ENCODE measurements at regions not wholly inside any gene's neighbourhood (a gene's known extent, or its start where the extent isn't known, plus 50 kb on each side); places are given as distances from the start of the nearest gene placed in this dataset.

GRCh38 chr13:74040200-74040599 lies 94.0 kb downstream of the KLF12 start:
- no peak for DNase-seq

DNA sequence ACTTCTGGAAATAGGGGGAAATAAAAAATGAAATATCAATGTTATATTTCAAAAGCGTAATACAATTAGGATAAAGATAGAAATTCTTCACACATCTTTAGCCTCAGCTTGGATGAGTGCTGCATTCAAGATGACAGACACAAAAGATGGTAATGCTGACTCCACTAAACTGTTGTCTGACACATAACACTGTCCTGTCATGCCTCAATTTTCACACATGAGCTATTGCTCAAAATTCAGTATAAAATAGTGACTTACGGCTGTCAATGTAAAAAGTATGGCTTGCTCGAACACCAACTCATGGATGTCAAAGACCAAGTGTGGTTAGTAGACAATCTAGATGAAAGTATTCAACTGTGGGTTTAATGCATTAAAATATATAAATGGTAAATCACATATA lies 94.5 kb downstream of the KLF12 start:
- DNase-seq = no peak

DNA sequence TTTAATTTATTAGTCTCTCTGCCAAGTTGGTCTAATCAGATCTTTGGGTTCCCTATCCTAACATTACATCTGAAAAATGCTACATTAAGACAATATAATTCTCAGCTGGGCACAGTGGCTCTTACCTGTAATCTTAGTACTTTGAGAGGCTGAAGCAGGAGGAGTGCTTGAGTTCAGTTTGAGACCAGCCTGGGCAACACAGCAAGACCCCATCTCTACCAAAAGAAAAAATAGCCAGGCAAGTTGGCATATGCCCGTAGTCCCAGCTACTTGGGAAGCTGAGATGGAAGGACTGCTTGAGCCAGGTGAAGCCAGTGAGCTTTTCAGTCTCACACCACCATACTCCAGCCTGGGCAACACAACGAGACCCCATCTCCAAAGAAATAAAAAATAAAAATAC lies 95.0 kb downstream of the KLF12 start:
- DNase-seq = no peak

DNA sequence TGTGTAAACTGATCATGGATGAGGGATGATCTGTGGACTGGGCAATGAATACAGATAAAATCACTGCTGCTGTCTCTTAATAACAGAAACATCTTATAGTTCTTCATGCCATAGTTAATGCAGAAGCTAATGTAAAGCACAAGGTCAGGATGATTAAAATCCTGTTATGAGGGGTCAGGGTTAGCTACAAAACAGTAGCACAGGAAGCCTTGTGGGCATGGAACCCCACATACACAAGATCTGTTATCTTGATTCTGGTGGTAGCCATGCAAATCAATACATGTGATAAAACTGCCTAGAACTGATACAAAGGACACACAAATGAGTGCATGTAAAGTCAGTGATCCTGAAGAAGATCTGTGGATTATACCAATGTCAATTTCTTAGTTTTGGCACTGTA lies 96.4 kb downstream of the KLF12 start:
- no peak for DNase-seq

DNA sequence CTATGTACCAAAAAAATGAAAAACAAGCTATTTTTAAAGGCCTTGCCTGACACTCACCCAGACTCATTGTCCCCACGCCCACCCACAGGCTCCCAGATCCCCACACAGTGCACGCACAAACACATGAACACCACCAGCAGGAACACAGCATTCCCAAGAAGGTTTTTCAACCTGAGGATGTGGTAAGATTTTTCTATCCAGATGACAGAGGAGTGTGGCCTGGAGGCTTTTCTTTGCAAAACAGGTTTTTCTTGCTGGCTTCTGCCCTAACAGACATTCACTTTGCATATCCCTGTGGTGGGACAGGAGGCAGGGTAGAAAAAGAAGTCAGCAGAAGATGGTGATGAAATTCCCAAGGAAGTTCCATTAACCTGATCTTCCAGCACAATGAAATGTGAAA lies 97.8 kb downstream of the KLF12 start:
- DNase-seq = no peak

DNA sequence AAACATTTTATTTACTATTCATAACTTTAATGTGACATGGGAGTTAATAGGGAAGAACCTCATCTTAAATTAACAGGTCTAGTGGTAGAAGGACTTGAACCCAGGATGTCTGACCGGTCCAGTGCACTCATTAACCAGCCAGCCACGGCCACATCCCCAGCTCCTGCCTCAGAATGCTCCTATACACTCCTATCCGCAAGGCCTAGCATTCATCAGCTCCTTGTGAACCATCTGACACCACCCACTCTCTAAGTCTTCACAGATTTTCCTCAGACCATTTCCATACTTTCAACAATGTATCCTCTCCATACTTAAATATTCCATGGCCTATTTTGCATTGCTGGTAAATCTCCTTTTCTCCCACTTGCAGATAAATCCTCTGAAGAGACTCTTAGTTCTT lies 98.3 kb downstream of the KLF12 start:
- no peak for DNase-seq

DNA sequence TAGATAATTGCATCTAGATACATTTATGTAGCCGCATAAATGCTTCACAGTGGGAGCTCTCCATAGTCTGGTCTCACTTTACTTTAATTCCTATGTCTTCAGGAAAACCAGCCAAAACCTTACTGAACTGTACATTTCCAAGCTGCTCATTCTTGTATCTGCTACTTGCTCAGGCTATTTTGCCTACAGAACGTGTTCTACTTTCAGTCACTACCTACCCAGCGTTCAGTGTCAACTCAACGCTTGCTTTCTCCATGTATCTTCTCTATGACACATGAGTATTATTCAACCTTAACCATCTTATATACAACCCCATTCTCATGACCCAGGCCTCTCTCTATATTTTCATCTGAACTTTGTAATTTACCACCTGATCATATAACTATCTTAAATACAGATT lies 101.9 kb downstream of the KLF12 start:
- no peak for DNase-seq

- no peak for DNase-seq
Observed at GRCh38 chr13:74027161-74027779, 106.9 kb downstream of the KLF12 start.

- DNase-seq = no peak
Observed at GRCh38 chr13:74026753-74027152, 107.5 kb downstream of the KLF12 start.

DNA sequence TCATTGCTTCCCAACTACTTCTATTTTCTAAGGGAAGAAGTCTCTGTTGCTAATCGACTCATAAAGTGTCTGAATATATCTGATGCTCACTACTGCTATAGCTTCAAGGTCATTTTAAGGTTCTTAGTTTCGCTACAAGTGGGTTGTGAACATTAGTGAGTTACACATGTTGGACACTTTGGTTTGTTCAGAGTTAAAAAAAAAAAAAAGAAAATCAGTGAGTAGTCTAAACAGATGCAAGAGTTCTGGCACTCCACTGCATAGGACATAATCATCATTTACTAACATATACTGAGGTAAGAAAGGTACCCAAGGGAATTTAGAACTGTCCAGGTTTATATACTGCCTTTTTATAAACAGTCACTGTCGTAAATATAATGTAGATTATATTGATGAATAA lies 108.8 kb downstream of the KLF12 start:
- DNase-seq = no peak

- DNase-seq = no peak
Observed at GRCh38 chr13:74024856-74025255, 109.3 kb downstream of the KLF12 start.

DNA sequence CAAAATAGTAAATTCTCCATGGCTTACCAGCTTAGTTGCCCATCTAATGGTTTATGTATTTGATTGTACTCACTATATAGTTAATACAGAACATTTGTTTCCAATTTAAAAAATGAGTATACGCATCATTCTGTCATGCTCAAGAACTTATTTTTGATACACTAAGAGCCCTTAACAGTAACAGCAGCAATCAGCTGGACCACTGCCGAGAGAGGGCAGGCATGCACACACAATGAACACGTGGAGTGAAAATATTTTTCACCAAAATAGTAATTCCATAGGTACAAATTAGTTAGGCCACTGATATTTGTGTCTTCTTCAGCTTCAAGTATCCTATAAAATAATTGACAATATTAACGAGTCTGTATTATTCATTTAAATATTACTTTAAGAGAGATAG lies 109.9 kb downstream of the KLF12 start:
- DNase-seq = no peak

- no peak for DNase-seq
Observed at GRCh38 chr13:74023484-74023883, 110.7 kb downstream of the KLF12 start.

DNA sequence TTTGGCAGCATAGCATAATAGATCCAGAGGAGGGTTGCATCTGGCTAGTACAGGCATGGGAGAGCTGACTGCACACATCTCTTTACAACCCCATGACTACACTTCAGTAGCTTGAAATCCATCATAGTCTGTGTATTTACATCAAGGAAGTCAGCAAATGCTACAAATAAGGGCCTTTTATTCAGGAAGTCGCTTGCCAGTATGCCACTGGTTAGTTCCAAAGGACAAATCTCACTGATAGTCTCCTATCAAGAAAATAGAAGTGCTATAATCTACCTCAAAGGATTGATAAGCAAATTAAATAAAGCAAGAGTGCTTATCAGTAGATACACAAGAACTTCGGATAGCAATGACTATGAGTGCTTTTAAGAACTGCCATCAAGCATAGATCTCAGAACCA lies 112.7 kb downstream of the KLF12 start:
- DNase-seq = no peak

- no peak for DNase-seq
Observed at GRCh38 chr13:74018062-74018431, 116.2 kb downstream of the KLF12 start.

GRCh38 chr13:74017301-74018061 lies 116.7 kb downstream of the KLF12 start:
- DNase-seq = no peak

DNA sequence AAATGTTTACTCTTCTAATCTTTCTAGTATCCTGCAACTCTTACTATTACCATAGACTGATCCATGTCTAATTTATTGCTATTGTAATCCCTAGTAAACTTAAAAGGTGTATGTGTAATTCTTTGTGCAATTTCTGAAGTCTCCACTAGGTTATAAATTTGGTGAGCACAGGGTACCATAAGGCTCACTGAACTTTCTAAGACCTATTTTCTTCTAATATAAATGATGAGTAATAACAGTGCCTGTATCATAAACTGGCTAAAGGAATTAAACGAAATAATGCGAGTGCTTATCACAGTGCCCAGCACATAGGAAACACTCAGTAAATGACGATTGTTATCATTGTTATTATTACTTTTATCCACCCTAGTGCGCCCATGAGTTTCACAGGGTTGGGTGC lies 119.1 kb downstream of the KLF12 start:
- no peak for DNase-seq

DNA sequence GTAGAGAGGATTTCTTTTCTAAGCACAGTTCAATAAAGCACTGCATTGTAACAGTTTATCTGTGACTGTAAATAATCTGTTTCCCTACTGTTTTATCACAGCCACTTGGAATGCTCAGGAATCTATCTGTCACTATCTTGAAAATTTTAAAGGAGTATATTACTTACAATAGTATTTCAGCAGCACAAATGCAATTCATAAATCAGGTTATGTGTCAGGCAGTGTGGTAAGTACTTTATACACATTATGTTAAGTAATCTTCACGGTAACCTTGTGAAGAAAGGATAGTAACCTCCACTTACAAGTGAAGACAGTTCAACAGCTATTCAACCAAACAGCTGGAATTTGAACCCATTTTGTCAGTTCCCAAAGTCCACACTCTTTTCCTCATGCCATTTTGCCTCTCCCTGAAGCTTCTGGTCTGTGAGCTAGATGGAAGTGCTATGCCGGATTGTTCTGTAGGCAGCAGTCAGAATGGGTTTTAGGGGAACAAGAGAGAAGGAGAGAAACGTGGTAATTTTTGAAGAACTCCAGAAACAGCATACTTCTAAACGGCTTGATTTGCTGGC lies 125.0 kb downstream of the KLF12 start:
- no peak for DNase-seq

GRCh38 chr13:74006666-74007065 lies 127.5 kb downstream of the KLF12 start:
- DNase-seq = no peak

DNA sequence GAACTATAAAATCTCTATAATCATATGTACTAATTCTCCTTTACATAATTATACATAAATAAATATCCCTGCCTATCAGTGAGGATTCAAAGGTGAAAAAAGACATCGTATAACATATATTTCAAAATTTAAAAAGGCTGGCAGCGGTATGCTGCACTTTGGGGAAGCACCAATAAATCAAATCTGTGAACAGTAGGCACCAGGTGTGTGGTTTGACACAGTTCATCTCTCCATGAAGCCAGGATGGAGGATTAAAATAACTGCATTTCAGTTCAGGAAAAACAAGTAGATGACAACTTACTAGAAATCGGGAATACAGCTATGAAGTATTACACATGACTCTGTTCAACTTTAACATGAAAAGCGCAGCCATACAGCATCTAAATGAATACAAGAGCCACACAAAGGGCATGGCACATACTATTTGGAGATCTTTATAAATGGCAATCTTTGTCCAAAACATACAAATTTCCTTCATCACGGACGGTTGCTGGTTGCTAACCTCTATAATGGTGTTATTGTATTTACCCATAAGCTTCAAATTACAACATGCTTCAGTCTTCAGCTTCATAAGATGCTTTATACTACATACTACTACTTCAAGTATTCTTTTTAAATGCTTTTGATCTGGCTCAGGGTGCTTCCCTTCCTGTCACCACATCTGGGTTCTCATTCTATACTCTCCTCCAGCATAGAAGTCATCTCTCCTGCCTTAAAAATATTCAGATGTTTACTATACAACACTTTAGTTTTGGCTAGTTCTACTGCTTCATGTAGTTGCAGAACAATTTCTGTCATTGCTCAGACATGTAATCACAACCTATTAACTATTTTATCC lies 128.7 kb downstream of the KLF12 start:
- DNase-seq = no peak

GRCh38 chr13:74004109-74004508 lies 130.1 kb downstream of the KLF12 start:
- no peak for DNase-seq

- no peak for DNase-seq
Observed at GRCh38 chr13:74003374-74003773, 130.8 kb downstream of the KLF12 start.

DNA sequence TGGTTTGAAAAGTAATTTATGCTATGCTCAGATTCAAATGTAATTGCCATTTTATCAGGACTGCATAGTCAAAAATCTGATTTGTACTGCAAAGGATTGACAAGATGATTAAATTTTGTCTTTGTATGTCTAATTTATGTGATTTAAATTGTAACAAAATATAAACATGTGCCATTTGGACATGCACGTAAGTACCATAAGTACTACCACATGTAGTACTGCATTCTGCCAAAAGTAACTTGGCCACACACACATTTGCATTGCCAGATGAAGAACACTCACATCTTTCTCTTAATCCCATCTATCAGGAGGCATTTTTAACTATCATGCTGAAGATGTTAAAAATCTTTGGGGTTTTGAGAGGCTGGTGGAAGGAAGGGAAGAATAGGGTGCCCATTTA lies 133.3 kb downstream of the KLF12 start:
- DNase-seq = no peak

DNA sequence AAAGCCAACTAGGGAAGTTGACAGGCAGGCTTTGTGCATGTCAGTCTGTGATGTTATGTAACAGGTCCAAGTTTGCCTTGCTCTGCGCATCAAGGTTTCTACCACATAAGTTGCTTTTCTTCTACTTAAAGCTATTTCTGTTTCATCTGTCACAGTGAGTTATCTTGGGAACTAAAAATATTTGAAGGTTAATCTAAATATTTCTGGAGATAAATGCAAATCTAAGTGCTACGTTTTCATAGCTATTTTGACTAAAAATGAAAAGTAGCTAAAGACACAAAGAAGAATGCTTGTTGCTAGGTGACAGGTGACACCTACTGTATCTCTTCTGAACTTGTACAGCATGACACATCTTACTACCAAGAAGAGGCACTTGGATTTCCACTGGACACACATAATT lies 135.6 kb downstream of the KLF12 start:
- no peak for DNase-seq
